ENCODE measurements at regions not wholly inside any gene's neighbourhood (a gene's known extent, or its start where the extent isn't known, plus 50 kb on each side); places are given as distances from the start of the nearest gene placed in this dataset.
"Not testable (repeated sequence)": the region's sequence is repeated elsewhere in the genome, so short reads cannot be mapped to it uniquely, and the experiment has no call there.

- H3K27ac Mint-ChIP-seq; H3K4me1 Mint-ChIP-seq (ENCODE audit: low read depth); H3K36me3 Mint-ChIP-seq (ENCODE audit: low read depth); DNase-seq; H3K4me3 Mint-ChIP-seq; H3K27me3 Mint-ChIP-seq (ENCODE audit: insufficient read depth); H3K9me3 Mint-ChIP-seq: not testable (repeated sequence)
Measured at GRCh38 chr17:20633268-20634059, 53.9 kb downstream of the CDRT15L2 start.

- H3K27ac Mint-ChIP-seq; H3K36me3 Mint-ChIP-seq (ENCODE audit: low read depth): not testable (repeated sequence)
Measured at GRCh38 chr17:20640147-20640546, 60.6 kb downstream of the CDRT15L2 start.

GRCh38 chr17:20646661-20647272 lies 67.2 kb downstream of the CDRT15L2 start:
- not testable (repeated sequence) for H3K27ac Mint-ChIP-seq; H3K4me1 Mint-ChIP-seq (ENCODE audit: low read depth); DNase-seq; H3K36me3 Mint-ChIP-seq (ENCODE audit: low read depth); H3K9me3 Mint-ChIP-seq; H3K27me3 Mint-ChIP-seq (ENCODE audit: insufficient read depth); H3K4me3 Mint-ChIP-seq
- peak; percentile 55 for TF ChIP-seq CTCF (IDR thresholded peaks at IDR 0.05)

More at GRCh38 chr17:20640147-20640546, 60.6 kb downstream of the CDRT15L2 start:
- H3K9me3 Mint-ChIP-seq; DNase-seq; H3K27me3 Mint-ChIP-seq (ENCODE audit: insufficient read depth); H3K4me1 Mint-ChIP-seq (ENCODE audit: low read depth); H3K4me3 Mint-ChIP-seq: not testable (repeated sequence)

- DNase-seq; H3K9me3 Mint-ChIP-seq; H3K27me3 Mint-ChIP-seq (ENCODE audit: insufficient read depth); H3K4me1 Mint-ChIP-seq (ENCODE audit: low read depth); H3K27ac Mint-ChIP-seq; H3K4me3 Mint-ChIP-seq; H3K36me3 Mint-ChIP-seq (ENCODE audit: low read depth): not testable (repeated sequence)
Measured at GRCh38 chr17:20649097-20649767, 69.7 kb downstream of the CDRT15L2 start.

- not testable (repeated sequence) for H3K27me3 Mint-ChIP-seq (ENCODE audit: insufficient read depth); H3K27ac Mint-ChIP-seq; H3K4me1 Mint-ChIP-seq (ENCODE audit: low read depth); H3K4me3 Mint-ChIP-seq; H3K36me3 Mint-ChIP-seq (ENCODE audit: low read depth); DNase-seq; H3K9me3 Mint-ChIP-seq
Measured at GRCh38 chr17:20651022-20651421, 71.5 kb downstream of the CDRT15L2 start.

- H3K27ac Mint-ChIP-seq; H3K27me3 Mint-ChIP-seq (ENCODE audit: insufficient read depth); H3K4me1 Mint-ChIP-seq (ENCODE audit: low read depth); DNase-seq; H3K36me3 Mint-ChIP-seq (ENCODE audit: low read depth); H3K4me3 Mint-ChIP-seq; H3K9me3 Mint-ChIP-seq: not testable (repeated sequence)
Measured at GRCh38 chr17:20651736-20652135, 72.2 kb downstream of the CDRT15L2 start.

GRCh38 chr17:20653391-20653790 lies 73.9 kb downstream of the CDRT15L2 start:
- not testable (repeated sequence) for H3K27me3 Mint-ChIP-seq (ENCODE audit: insufficient read depth); H3K36me3 Mint-ChIP-seq (ENCODE audit: low read depth); H3K4me3 Mint-ChIP-seq; H3K4me1 Mint-ChIP-seq (ENCODE audit: low read depth); H3K9me3 Mint-ChIP-seq; DNase-seq; H3K27ac Mint-ChIP-seq

- H3K27me3 Mint-ChIP-seq (ENCODE audit: insufficient read depth); H3K9me3 Mint-ChIP-seq; H3K36me3 Mint-ChIP-seq (ENCODE audit: low read depth); H3K4me3 Mint-ChIP-seq; H3K27ac Mint-ChIP-seq; H3K4me1 Mint-ChIP-seq (ENCODE audit: low read depth): not testable (repeated sequence)
- peak; percentile 6 for DNase-seq
Measured at GRCh38 chr17:20654114-20654513, 74.6 kb downstream of the CDRT15L2 start.

- not testable (repeated sequence) for DNase-seq; H3K36me3 Mint-ChIP-seq (ENCODE audit: low read depth); H3K27me3 Mint-ChIP-seq (ENCODE audit: insufficient read depth); H3K4me3 Mint-ChIP-seq; H3K4me1 Mint-ChIP-seq (ENCODE audit: low read depth); H3K27ac Mint-ChIP-seq; H3K9me3 Mint-ChIP-seq
Measured at GRCh38 chr17:20654575-20654974, 75.1 kb downstream of the CDRT15L2 start.

- H3K36me3 Mint-ChIP-seq (ENCODE audit: low read depth); H3K9me3 Mint-ChIP-seq; H3K27me3 Mint-ChIP-seq (ENCODE audit: insufficient read depth); H3K4me3 Mint-ChIP-seq; DNase-seq; H3K27ac Mint-ChIP-seq; H3K4me1 Mint-ChIP-seq (ENCODE audit: low read depth): not testable (repeated sequence)
Measured at GRCh38 chr17:20665103-20665955, 85.8 kb downstream of the CDRT15L2 start.

- DNase-seq; H3K4me3 Mint-ChIP-seq; H3K27ac Mint-ChIP-seq; H3K27me3 Mint-ChIP-seq (ENCODE audit: insufficient read depth); H3K36me3 Mint-ChIP-seq (ENCODE audit: low read depth); H3K9me3 Mint-ChIP-seq; H3K4me1 Mint-ChIP-seq (ENCODE audit: low read depth): not testable (repeated sequence)
Measured at GRCh38 chr17:20666689-20667088, 87.2 kb downstream of the CDRT15L2 start.

GRCh38 chr17:20667712-20668111 lies 88.2 kb downstream of the CDRT15L2 start:
- not testable (repeated sequence) for H3K27ac Mint-ChIP-seq

More at GRCh38 chr17:20667712-20668111, 88.2 kb downstream of the CDRT15L2 start:
- not testable (repeated sequence) for H3K27me3 Mint-ChIP-seq (ENCODE audit: insufficient read depth); H3K9me3 Mint-ChIP-seq; DNase-seq; H3K4me1 Mint-ChIP-seq (ENCODE audit: low read depth); H3K4me3 Mint-ChIP-seq; H3K36me3 Mint-ChIP-seq (ENCODE audit: low read depth)

All from HFFc6 (cell line).